ENCODE measurements at regions not wholly inside any gene's neighbourhood (a gene's known extent, or its start where the extent isn't known, plus 50 kb on each side); places are given as distances from the start of the nearest gene placed in this dataset.
A peak's percentile ranks its signal among the peaks of the same experiment; 100 is the strongest.

DNA sequence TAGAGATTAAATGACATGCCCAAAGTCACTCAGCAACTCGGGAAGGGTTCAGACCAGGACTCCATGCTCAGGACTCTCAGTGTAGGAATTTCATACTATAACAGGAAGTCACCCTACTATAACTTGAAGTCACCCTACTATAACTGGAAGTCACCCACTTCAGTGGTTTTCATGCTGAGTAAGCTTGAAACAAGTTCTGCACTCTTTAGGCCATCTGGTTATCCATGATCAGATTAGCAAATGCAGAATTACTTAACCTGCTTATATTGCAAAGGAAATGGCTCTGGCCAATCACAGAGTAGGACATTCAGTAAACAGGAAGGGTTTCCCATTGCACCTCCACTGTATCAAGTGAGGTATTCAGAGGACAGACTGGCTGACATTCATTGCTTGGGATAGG is 1240.4 kb downstream of the GATA3 start:
- TF ChIP-seq CTCF (IDR thresholded peaks at IDR 0.05; ENCODE audit: borderline replicate concordance, control extremely low read depth, extremely low read depth, insufficient read depth, missing control alignments) = no peak
- in situ Hi-C loops (cut with MboI; ENCODE audit: low sequenced_read_pairs, unreplicated experiment) = loop anchor here (25.0 kb wide), 1 partner anchor 1758 kb away; no protein-coding TSS in a partner anchor

GRCh38 chr10:9296190-9296589 is 1241.7 kb downstream of the GATA3 start:
- in situ Hi-C loops (cut with MboI; ENCODE audit: low sequenced_read_pairs, unreplicated experiment) = loop anchor here (25.0 kb wide), 1 partner anchor 1759 kb away; no protein-coding TSS in a partner anchor
- TF ChIP-seq CTCF (IDR thresholded peaks at IDR 0.05; ENCODE audit: borderline replicate concordance, control extremely low read depth, extremely low read depth, insufficient read depth, missing control alignments) = no peak
- no peak for DNase-seq (ENCODE audit: low spot score)

More for the DNA sequence above, 1240.4 kb downstream of the GATA3 start:
- DNase-seq (ENCODE audit: low spot score) = peak; percentile 8

DNA sequence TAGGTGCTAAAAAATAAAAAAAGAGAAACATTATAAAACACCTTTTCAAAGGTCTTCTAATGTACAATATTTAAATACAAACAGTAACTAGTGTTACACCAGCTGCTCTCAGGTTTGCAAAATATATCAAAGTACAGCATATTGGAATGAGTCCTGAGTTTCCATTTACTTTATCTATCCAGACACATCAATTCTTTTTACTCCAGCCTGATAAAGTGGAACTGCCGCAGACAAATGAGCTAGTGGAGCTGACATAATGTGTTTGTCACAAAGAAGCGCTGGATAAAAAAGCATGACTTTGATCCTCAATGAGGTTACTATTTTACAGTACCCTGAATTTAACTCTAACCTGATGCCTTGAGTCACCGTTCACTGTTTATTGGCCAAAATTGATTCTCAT is 1243.1 kb downstream of the GATA3 start:
- no peak for TF ChIP-seq CTCF (IDR thresholded peaks at IDR 0.05; ENCODE audit: borderline replicate concordance, control extremely low read depth, extremely low read depth, insufficient read depth, missing control alignments)
- no peak for DNase-seq (ENCODE audit: low spot score)
- in situ Hi-C loops (cut with MboI; ENCODE audit: low sequenced_read_pairs, unreplicated experiment) = loop anchor here (25.0 kb wide), 1 partner anchor 1760 kb away; no protein-coding TSS in a partner anchor

DNA sequence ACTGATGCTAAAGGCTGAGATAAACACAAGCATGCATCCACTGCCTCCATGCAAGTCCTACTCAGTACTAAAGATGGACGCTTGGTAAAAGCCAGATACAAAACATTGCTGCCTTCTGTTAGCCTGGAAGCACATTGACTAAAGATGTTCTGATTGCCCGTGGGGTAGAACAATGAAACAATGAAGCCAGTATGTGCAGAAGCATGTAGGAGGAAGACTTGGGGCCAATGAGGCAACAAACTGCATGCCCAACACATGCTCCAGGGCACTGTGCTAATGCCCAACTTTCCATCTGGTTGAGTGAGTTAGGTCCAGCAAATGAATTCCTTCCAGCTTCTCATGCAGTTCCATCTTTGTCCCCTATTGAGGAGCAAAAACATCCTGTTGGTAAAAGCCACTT is 1245.5 kb downstream of the GATA3 start:
- DNase-seq (ENCODE audit: low spot score) = no peak
- in situ Hi-C loops (cut with MboI; ENCODE audit: low sequenced_read_pairs, unreplicated experiment) = loop anchor here (25.0 kb wide), 1 partner anchor 1763 kb away; no protein-coding TSS in a partner anchor
- TF ChIP-seq CTCF (IDR thresholded peaks at IDR 0.05; ENCODE audit: borderline replicate concordance, control extremely low read depth, extremely low read depth, insufficient read depth, missing control alignments) = no peak

GRCh38 chr10:9301148-9301547 is 1246.7 kb downstream of the GATA3 start:
- no peak for DNase-seq (ENCODE audit: low spot score)
- no peak for TF ChIP-seq CTCF (IDR thresholded peaks at IDR 0.05; ENCODE audit: borderline replicate concordance, control extremely low read depth, extremely low read depth, insufficient read depth, missing control alignments)
- in situ Hi-C loops (cut with MboI; ENCODE audit: low sequenced_read_pairs, unreplicated experiment) = no loop called here

- in situ Hi-C loops (cut with MboI; ENCODE audit: low sequenced_read_pairs, unreplicated experiment) = no loop called here
- no peak for DNase-seq (ENCODE audit: low spot score)
- TF ChIP-seq CTCF (IDR thresholded peaks at IDR 0.05; ENCODE audit: borderline replicate concordance, control extremely low read depth, extremely low read depth, insufficient read depth, missing control alignments) = no peak
These were observed 1247.1 kb downstream of the GATA3 start for GRCh38 chr10:9301554-9301953.
